Right lobe of liver (tissue), 4 donors: ENCODE measurements at regions not wholly inside any gene's neighbourhood (a gene's known extent, or its start where the extent isn't known, plus 50 kb on each side); places are given as distances from the start of the nearest gene placed in this dataset.

Source experiments
- CTCF ChIP-seq, 4 donors: fragments of 200-600 bp in 3 of 4; fragments of 450-650 bp in 1 of 4; IDR thresholded peaks; one replicate each; pipeline versions ENCODE4 v1.5.1 to v1.8.0; 2016 to 2022; ENCODE audit warnings: antibody characterized with exemption in 4 of 4, mild to moderate bottlenecking in 2 of 4
- POLR2A ChIP-seq: fragments of 450-650 bp; IDR thresholded peaks from one replicate; pipeline ENCODE4 v1.6.1; 2017; ENCODE audit warnings: antibody characterized with exemption, mild to moderate bottlenecking
- donor health status: DM: no; HTN: no; CAD: no.
- donor health status: DM: no; HTN: no; CAD: no.
- donor health status: DM: no; HTN: yes; CAD: no.

- TF ChIP-seq CTCF (IDR thresholded peaks at IDR 0.05) (no peak), POLR2A (no peak)
These were observed 207.1 kb upstream of the DEPDC1 start for GRCh38 chr1:68703921-68704354.
